GM23338 (cell line): ENCODE measurements at regions not wholly inside any gene's neighbourhood (a gene's known extent, or its start where the extent isn't known, plus 50 kb on each side); places are given as distances from the start of the nearest gene placed in this dataset.
A peak's percentile ranks its signal among the peaks of the same experiment; 100 is the strongest.

ENCODE experiments used
- CREB1 ChIP-seq: fragments of 250-450 bp; sonication (Bioruptor Pico); IDR thresholded peaks from 2 replicates; pipeline ENCODE4 v1.5.0; 2020; ENCODE audit warnings: low read depth, mild to moderate bottlenecking, moderate library complexity
- EZH2 ChIP-seq: fragments of 200-600 bp; sonication (generic); IDR thresholded peaks from one replicate; pipeline ENCODE4 v1.8.0; 2017; ENCODE audit warnings: antibody characterized with exemption, mild to moderate bottlenecking, low read depth; ENCODE audit not compliant: unreplicated experiment
- REST ChIP-seq: IDR thresholded peaks from one replicate; pipeline ENCODE4 v1.6.1; 2018; ENCODE audit warnings: antibody characterized with exemption; ENCODE audit not compliant: unreplicated experiment
- TF ChIP-seq, protein P1 (sequence below), 2 experiments: fragments of 200-600 bp in 1 of 2; sonication (generic) in 1 of 2; conservative IDR thresholded peaks; 2 replicates each; pipeline versions ENCODE4 v1.5.1 to v1.6.1; 2016 to 2017; ENCODE audit warnings: antibody characterized with exemption in 2 of 2, low read depth in 2 of 2, mild to moderate bottlenecking in 2 of 2, moderate library complexity in 1 of 2

DNA sequence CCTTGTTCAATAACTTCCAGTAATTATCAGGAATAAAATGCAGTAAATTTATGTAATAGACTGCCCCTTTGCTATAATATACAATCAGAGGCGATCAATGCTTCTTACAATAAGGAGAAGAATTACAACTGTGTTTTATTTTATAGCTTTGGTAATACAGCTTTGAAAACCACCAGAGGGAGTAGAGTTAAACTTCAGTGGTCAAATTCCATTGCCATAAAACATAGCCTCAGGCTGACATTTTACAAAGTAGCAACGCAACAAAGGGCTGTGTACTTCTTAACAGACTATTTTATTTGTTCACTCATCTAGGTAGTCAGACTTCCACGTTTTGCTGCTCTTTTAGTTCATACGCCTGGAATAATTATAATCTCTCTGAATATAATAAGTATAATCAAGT, 58.5 kb downstream of the TEX13C start:
- TF ChIP-seq REST (no peak), CREB1 (CRISPR knock-in tag) (no peak), EZH2 (no peak)
- TF ChIP-seq, protein P1, sequence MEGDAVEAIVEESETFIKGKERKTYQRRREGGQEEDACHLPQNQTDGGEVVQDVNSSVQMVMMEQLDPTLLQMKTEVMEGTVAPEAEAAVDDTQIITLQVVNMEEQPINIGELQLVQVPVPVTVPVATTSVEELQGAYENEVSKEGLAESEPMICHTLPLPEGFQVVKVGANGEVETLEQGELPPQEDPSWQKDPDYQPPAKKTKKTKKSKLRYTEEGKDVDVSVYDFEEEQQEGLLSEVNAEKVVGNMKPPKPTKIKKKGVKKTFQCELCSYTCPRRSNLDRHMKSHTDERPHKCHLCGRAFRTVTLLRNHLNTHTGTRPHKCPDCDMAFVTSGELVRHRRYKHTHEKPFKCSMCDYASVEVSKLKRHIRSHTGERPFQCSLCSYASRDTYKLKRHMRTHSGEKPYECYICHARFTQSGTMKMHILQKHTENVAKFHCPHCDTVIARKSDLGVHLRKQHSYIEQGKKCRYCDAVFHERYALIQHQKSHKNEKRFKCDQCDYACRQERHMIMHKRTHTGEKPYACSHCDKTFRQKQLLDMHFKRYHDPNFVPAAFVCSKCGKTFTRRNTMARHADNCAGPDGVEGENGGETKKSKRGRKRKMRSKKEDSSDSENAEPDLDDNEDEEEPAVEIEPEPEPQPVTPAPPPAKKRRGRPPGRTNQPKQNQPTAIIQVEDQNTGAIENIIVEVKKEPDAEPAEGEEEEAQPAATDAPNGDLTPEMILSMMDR (conservative IDR thresholded peaks at IDR 0.05; ENCODE audit: low read depth in 2 of 2) = peak in 1 of 2 experiments; percentile 36; a peak in 2 of 4 replicates
